CD4-positive, CD25-positive, alpha-beta regulatory T cell (primary cell): ENCODE measurements at regions not wholly inside any gene's neighbourhood (a gene's known extent, or its start where the extent isn't known, plus 50 kb on each side); places are given as distances from the start of the nearest gene placed in this dataset.

Source experiments
- ATAC-seq, 2 donors: fragments of 150-1000 bp; cut with Tn5 transposase; one replicate each; pipeline ENCODE4 v1.10.0; 2021; ENCODE audit warnings: low read depth in 2 of 2, moderate number of reproducible peaks in 2 of 2, moderate library complexity in 1 of 2
- DNase-seq, 3 donors: peaks; one replicate each; pipeline versions ENCODE4 v3.0.0 to v3.0.0-alpha.2; 2012 to 2022; ENCODE audit warnings: mixed read lengths in 1 of 3
- H3K27ac ChIP-seq: one replicate; pipeline ENCODE4 v1.7.0; 2013; ENCODE audit warnings: mild to moderate bottlenecking, low read length; ENCODE audit not compliant: insufficient read depth, poor library complexity, severe bottlenecking
- H3K27me3 ChIP-seq: one replicate; pipeline ENCODE4 v1.7.0; 2013; ENCODE audit warnings: low read length; ENCODE audit not compliant: control insufficient read depth, insufficient read depth
- H3K36me3 ChIP-seq: one replicate; pipeline ENCODE4 v1.7.0; 2013; ENCODE audit warnings: mild to moderate bottlenecking, low read length, moderate library complexity; ENCODE audit not compliant: control insufficient read depth, insufficient read depth
- H3K4me1 ChIP-seq: 2 replicates; pipeline ENCODE4 v1.7.0; 2013; ENCODE audit warnings: mild to moderate bottlenecking, low read length; ENCODE audit not compliant: insufficient read depth, control insufficient read depth, poor library complexity, severe bottlenecking
- H3K4me3 ChIP-seq: one replicate; pipeline ENCODE4 v1.7.0; 2013; ENCODE audit warnings: low read depth, mild to moderate bottlenecking, low read length, moderate library complexity
- H3K9me3 ChIP-seq, 2 experiments: 1 replicate in 1 of 2; 2 replicates in 1 of 2; pipeline ENCODE4 v1.7.0; 2013; ENCODE audit warnings: low read length in 2 of 2, mild to moderate bottlenecking in 1 of 2, moderate library complexity in 1 of 2; ENCODE audit not compliant: control insufficient read depth in 2 of 2
- H3K27ac Mint-ChIP-seq, 3 donors: one replicate each; pipeline ENCODE4 v1.8.0; 2020 to 2022; ENCODE audit warnings: mild to moderate bottlenecking in 3 of 3, mixed read lengths in 3 of 3, moderate library complexity in 2 of 3
- H3K27me3 Mint-ChIP-seq: one replicate; pipeline ENCODE4 v1.8.0; 2022; ENCODE audit warnings: mild to moderate bottlenecking, mixed read lengths
- H3K36me3 Mint-ChIP-seq: one replicate; pipeline ENCODE4 v1.8.0; 2020; ENCODE audit warnings: mixed read lengths
- H3K4me1 Mint-ChIP-seq, 4 donors: one replicate each; pipeline ENCODE4 v1.8.0; 2020 to 2022; ENCODE audit warnings: mixed read lengths in 4 of 4, mild to moderate bottlenecking in 1 of 4
- H3K4me3 Mint-ChIP-seq, 4 donors: one replicate each; pipeline ENCODE4 v1.8.0; 2020 to 2022; ENCODE audit warnings: mild to moderate bottlenecking in 4 of 4, mixed read lengths in 4 of 4, moderate library complexity in 3 of 4
- H3K9me3 Mint-ChIP-seq, 7 donors: one replicate each; pipeline ENCODE4 v1.8.0; 2020 to 2022; ENCODE audit warnings: mixed read lengths in 7 of 7, mild to moderate bottlenecking in 3 of 7, moderate library complexity in 2 of 7

GRCh38 chr4:12409507-12410190, 981.0 kb upstream of the HS3ST1 start:
- Mint-ChIP-seq H3K4me3 (no peak overlapping the region), H3K36me3 (no peaks in the 10 kb centered on the region), H3K4me1 (no peaks in the 10 kb centered on the region), H3K27me3 (no peaks in the 10 kb centered on the region), H3K27ac (no peak overlapping the region), H3K9me3 (peaks cover 0 to 23% (median 2%) of the 10 kb centered on the region in 7 donors)
- H3K36me3 ChIP-seq, result no peaks in the 10 kb centered on the region
- no peaks in the 10 kb centered on the region for H3K27me3 ChIP-seq
- H3K4me3 ChIP-seq, result no peak overlapping the region
- ATAC-seq (no peak), DNase-seq (no peak)
- no peaks in the 10 kb centered on the region for H3K9me3 ChIP-seq
- no peak overlapping the region for H3K27ac ChIP-seq
- H3K4me1 ChIP-seq, result no peaks in the 10 kb centered on the region

GRCh38 chr4:12408364-12408763, 979.7 kb upstream of the HS3ST1 start:
- ATAC-seq (no peak), DNase-seq (no peak)
- Mint-ChIP-seq H3K27ac (no peak overlapping the region), H3K4me1 (no peaks in the 10 kb centered on the region), H3K27me3 (no peaks in the 10 kb centered on the region), H3K9me3 (peaks cover 0 to 22% (median 2%) of the 10 kb centered on the region in 7 donors), H3K4me3 (no peak overlapping the region), H3K36me3 (no peaks in the 10 kb centered on the region)
- no peaks in the 10 kb centered on the region for H3K36me3 ChIP-seq
- no peaks in the 10 kb centered on the region for H3K9me3 ChIP-seq
- no peaks in the 10 kb centered on the region for H3K4me1 ChIP-seq
- H3K4me3 ChIP-seq, result no peak overlapping the region
- H3K27me3 ChIP-seq, result no peaks in the 10 kb centered on the region
- no peak overlapping the region for H3K27ac ChIP-seq

- Histone ChIP-seq H3K9me3 (no peaks in the 10 kb centered on the region), H3K27me3 (no peaks in the 10 kb centered on the region), H3K27ac (no peak overlapping the region), H3K36me3 (no peaks in the 10 kb centered on the region), H3K4me3 (no peak overlapping the region), H3K4me1 (no peaks in the 10 kb centered on the region)
- H3K4me3 Mint-ChIP-seq, result no peak overlapping the region
- no peak overlapping the region for H3K27ac Mint-ChIP-seq
- no peaks in the 10 kb centered on the region for H3K36me3 Mint-ChIP-seq
- no peaks in the 10 kb centered on the region for H3K27me3 Mint-ChIP-seq
- no peaks in the 10 kb centered on the region for H3K4me1 Mint-ChIP-seq
- DNase-seq, result no peak
- H3K9me3 Mint-ChIP-seq, result peaks cover 0 to 16% (median 5%) of the 10 kb centered on the region in 7 donors
- no peak for ATAC-seq
Measured at GRCh38 chr4:12403175-12403574, 974.5 kb upstream of the HS3ST1 start.

DNA sequence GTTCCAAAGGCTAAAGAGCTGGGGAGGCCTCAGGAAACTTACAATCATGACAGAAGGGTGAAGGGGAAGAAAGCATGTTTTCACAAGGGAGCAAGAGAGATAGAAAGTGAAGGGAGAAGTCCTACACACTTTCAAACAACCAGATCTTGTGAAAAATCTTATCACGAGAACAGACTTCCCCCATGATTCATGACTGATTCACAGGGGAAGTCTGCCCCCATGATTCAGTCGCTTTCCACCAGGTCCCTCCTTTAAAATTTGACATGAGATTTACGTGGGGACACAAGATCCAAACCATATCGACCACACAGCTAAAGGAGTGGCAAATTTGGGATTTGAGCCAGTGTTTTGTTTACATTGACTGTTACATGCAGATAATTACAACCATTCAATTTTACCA, 971.1 kb upstream of the HS3ST1 start:
- DNase-seq, result no peak
- no peak for ATAC-seq

GRCh38 chr4:12393631-12394262, 965.1 kb upstream of the HS3ST1 start:
- Histone ChIP-seq H3K4me1 (no peaks in the 10 kb centered on the region), H3K4me3 (no peak overlapping the region), H3K9me3 (no peaks in the 10 kb centered on the region), H3K27ac (no peak overlapping the region), H3K36me3 (no peaks in the 10 kb centered on the region), H3K27me3 (no peaks in the 10 kb centered on the region)
- Mint-ChIP-seq H3K27me3 (no peaks in the 10 kb centered on the region), H3K36me3 (no peaks in the 10 kb centered on the region), H3K4me1 (no peaks in the 10 kb centered on the region), H3K4me3 (no peak overlapping the region), H3K27ac (no peak overlapping the region), H3K9me3 (peaks cover 0 to 5% (median 0%) of the 10 kb centered on the region in 7 donors)
- DNase-seq (no peak), ATAC-seq (no peak)

More for the DNA sequence above, 971.1 kb upstream of the HS3ST1 start:
- Mint-ChIP-seq H3K4me3 (no peak overlapping the region), H3K4me1 (no peaks in the 10 kb centered on the region), H3K27me3 (no peaks in the 10 kb centered on the region), H3K36me3 (no peaks in the 10 kb centered on the region), H3K27ac (no peak overlapping the region), H3K9me3 (peaks cover 0 to 14% (median 5%) of the 10 kb centered on the region in 7 donors)
- H3K9me3 ChIP-seq, result no peaks in the 10 kb centered on the region
- no peaks in the 10 kb centered on the region for H3K27me3 ChIP-seq
- no peaks in the 10 kb centered on the region for H3K4me1 ChIP-seq
- H3K36me3 ChIP-seq, result no peaks in the 10 kb centered on the region
- no peak overlapping the region for H3K27ac ChIP-seq
- H3K4me3 ChIP-seq, result no peak overlapping the region

DNA sequence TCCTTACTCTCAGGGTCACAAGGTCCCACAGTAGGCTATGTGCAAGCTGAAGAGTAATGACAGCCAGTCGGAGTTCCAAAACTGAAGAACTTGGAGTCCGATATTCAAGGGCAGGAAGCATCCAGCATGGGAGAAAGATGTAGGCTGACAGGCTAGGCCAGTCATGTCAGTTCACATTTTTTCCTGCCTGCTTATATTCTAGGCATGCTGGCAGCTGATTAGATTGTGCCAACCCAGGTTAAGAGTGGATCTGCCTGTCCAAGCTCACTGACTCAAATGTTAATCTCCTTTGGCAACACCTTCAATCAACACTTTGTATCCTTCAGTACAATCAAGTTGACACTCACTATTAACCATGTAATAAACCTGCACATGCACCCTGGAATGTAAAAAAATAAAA, 960.9 kb upstream of the HS3ST1 start:
- Mint-ChIP-seq H3K36me3 (no peaks in the 10 kb centered on the region), H3K4me1 (no peaks in the 10 kb centered on the region), H3K9me3 (peaks cover 0 to 9% (median 0%) of the 10 kb centered on the region in 7 donors), H3K27me3 (no peaks in the 10 kb centered on the region), H3K27ac (no peak overlapping the region), H3K4me3 (no peak overlapping the region)
- no peaks in the 10 kb centered on the region for H3K4me1 ChIP-seq
- no peak overlapping the region for H3K4me3 ChIP-seq
- DNase-seq (no peak), ATAC-seq (no peak)
- no peaks in the 10 kb centered on the region for H3K36me3 ChIP-seq
- H3K27me3 ChIP-seq, result no peaks in the 10 kb centered on the region
- no peak overlapping the region for H3K27ac ChIP-seq
- no peaks in the 10 kb centered on the region for H3K9me3 ChIP-seq

DNA sequence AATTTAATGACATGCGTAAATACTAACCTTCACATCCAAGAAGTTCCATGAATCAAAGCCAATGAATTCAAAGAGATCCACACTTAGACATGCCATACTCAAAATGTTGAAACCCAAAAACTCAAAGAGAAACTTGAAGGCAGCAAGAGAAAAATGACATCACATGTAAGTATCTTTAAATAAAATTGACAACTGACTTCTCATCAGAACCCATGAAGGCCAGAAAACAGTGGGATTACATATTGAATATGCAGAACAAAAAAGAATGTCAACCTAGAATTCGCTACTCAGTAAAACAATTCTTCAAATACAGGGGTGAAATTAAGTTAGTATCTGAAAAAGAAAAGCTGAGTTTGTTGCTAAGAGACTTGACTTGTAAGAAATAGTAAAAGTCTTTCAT, 953.9 kb upstream of the HS3ST1 start:
- H3K27me3 Mint-ChIP-seq, result no peaks in the 10 kb centered on the region
- H3K4me1 Mint-ChIP-seq, result no peaks in the 10 kb centered on the region
- Histone ChIP-seq H3K4me1 (no peaks in the 10 kb centered on the region), H3K36me3 (no peaks in the 10 kb centered on the region), H3K9me3 (no peaks in the 10 kb centered on the region), H3K4me3 (no peak overlapping the region), H3K27me3 (no peaks in the 10 kb centered on the region), H3K27ac (no peak overlapping the region)
- no peaks in the 10 kb centered on the region for H3K36me3 Mint-ChIP-seq
- DNase-seq (no peak), ATAC-seq (no peak)
- peaks cover 0 to 6% (median 1%) of the 10 kb centered on the region in 7 donors for H3K9me3 Mint-ChIP-seq
- no peak overlapping the region for H3K27ac Mint-ChIP-seq
- H3K4me3 Mint-ChIP-seq, result no peak overlapping the region

GRCh38 chr4:12379191-12379590, 950.5 kb upstream of the HS3ST1 start:
- H3K27ac ChIP-seq, result no peak overlapping the region
- no peaks in the 10 kb centered on the region for H3K9me3 ChIP-seq
- no peaks in the 10 kb centered on the region for H3K27me3 ChIP-seq
- H3K36me3 ChIP-seq, result no peaks in the 10 kb centered on the region
- Mint-ChIP-seq H3K27ac (no peak overlapping the region), H3K36me3 (no peaks in the 10 kb centered on the region), H3K4me1 (no peaks in the 10 kb centered on the region), H3K9me3 (peaks cover 0 to 5% (median 3%) of the 10 kb centered on the region in 7 donors), H3K27me3 (no peaks in the 10 kb centered on the region), H3K4me3 (no peak overlapping the region)
- no peak overlapping the region for H3K4me3 ChIP-seq
- no peaks in the 10 kb centered on the region for H3K4me1 ChIP-seq
- ATAC-seq (no peak), DNase-seq (no peak)
